Sigmoid colon (tissue), 4 donors: ENCODE measurements at regions not wholly inside any gene's neighbourhood (a gene's known extent, or its start where the extent isn't known, plus 50 kb on each side); places are given as distances from the start of the nearest gene placed in this dataset.

Experiments used
- CTCF ChIP-seq, 4 experiments: fragments of 450-650 bp in 3 of 4; fragments of 200-600 bp in 1 of 4; IDR thresholded peaks; one replicate each; pipeline ENCODE4 v1.5.1; 2016 to 2019; ENCODE audit warnings: antibody characterized with exemption in 4 of 4, mild to moderate bottlenecking in 3 of 4, moderate library complexity in 2 of 4
- EP300 ChIP-seq, 4 donors: sonication (generic); formaldehyde crosslinking; IDR thresholded peaks; one replicate each; pipeline ENCODE4 v1.6.1; 2017; ENCODE audit warnings: antibody characterized with exemption in 4 of 4
- POLR2A ChIP-seq, 2 donors: fragments of 450-650 bp; IDR thresholded peaks; one replicate each; pipeline ENCODE4 v1.6.1; 2016; ENCODE audit warnings: antibody characterized with exemption in 2 of 2, mild to moderate bottlenecking in 2 of 2, moderate library complexity in 2 of 2
- POLR2AphosphoS5 ChIP-seq, 4 donors: sonication (generic); formaldehyde crosslinking; IDR thresholded peaks; one replicate each; pipeline ENCODE4 v1.6.1; 2017; ENCODE audit warnings: antibody characterized with exemption in 4 of 4

- TF ChIP-seq POLR2A (IDR thresholded peaks at IDR 0.05) (no peak), CTCF (IDR thresholded peaks at IDR 0.05) (no peak), EP300 (IDR thresholded peaks at IDR 0.05) (no peak), POLR2AphosphoS5 (IDR thresholded peaks at IDR 0.05) (no peak)
These were observed 276.4 kb downstream of the RPIA start for GRCh38 chr2:88967844-88968243.
